HG02970 (cell line): ENCODE measurements at regions not wholly inside any gene's neighbourhood (a gene's known extent, or its start where the extent isn't known, plus 50 kb on each side); places are given as distances from the start of the nearest gene placed in this dataset.
A peak's percentile ranks its signal among the peaks of the same experiment; 100 is the strongest.
"Not testable (repeated sequence)": the region's sequence is repeated elsewhere in the genome, so short reads cannot be mapped to it uniquely, and the experiment has no call there.

Source experiments
- ATAC-seq: cut with Tn5 transposase; IDR thresholded peaks from one replicate; pipeline ENCODE4 v1.9.1; 2021; ENCODE audit warnings: mild to moderate bottlenecking, moderate library complexity, moderate number of reproducible peaks; ENCODE audit not compliant: unreplicated experiment, low FRiP score

GRCh38 chr6:154624727-154625126 lies 108.5 kb upstream of the SCAF8 start:
- ATAC-seq, result not testable (repeated sequence)

GRCh38 chr6:154625721-154626120 lies 107.5 kb upstream of the SCAF8 start:
- ATAC-seq, result no peak

GRCh38 chr6:154629127-154629526 lies 104.1 kb upstream of the SCAF8 start:
- ATAC-seq, result no peak

GRCh38 chr6:154632119-154632518 lies 101.1 kb upstream of the SCAF8 start:
- ATAC-seq, result no peak

- ATAC-seq, result no peak
Observed at GRCh38 chr6:154637392-154637791, 95.8 kb upstream of the SCAF8 start.

GRCh38 chr6:154638369-154638768 lies 94.8 kb upstream of the SCAF8 start:
- ATAC-seq, result no peak

GRCh38 chr6:154639196-154639595 lies 94.0 kb upstream of the SCAF8 start:
- not testable (repeated sequence) for ATAC-seq

GRCh38 chr6:154648188-154648887 lies 84.9 kb upstream of the SCAF8 start:
- no peak for ATAC-seq

GRCh38 chr6:154648888-154649205 lies 84.4 kb upstream of the SCAF8 start:
- no peak for ATAC-seq

GRCh38 chr6:154649721-154650120 lies 83.5 kb upstream of the SCAF8 start:
- no peak for ATAC-seq

- ATAC-seq, result no peak
Observed at GRCh38 chr6:154650351-154650750, 82.9 kb upstream of the SCAF8 start.

GRCh38 chr6:154651656-154652055 lies 81.6 kb upstream of the SCAF8 start:
- ATAC-seq, result no peak

- ATAC-seq, result no peak
Observed at GRCh38 chr6:154653385-154653784, 79.8 kb upstream of the SCAF8 start.

GRCh38 chr6:154653853-154654252 lies 79.4 kb upstream of the SCAF8 start:
- no peak for ATAC-seq

- no peak for ATAC-seq
Observed at GRCh38 chr6:154656660-154657059, 76.6 kb upstream of the SCAF8 start.

GRCh38 chr6:154661768-154662167 lies 71.4 kb upstream of the SCAF8 start:
- no peak for ATAC-seq

GRCh38 chr6:154664287-154664686 lies 68.9 kb upstream of the SCAF8 start:
- ATAC-seq, result no peak

GRCh38 chr6:154668156-154668555 lies 65.1 kb upstream of the SCAF8 start:
- no peak for ATAC-seq

GRCh38 chr6:154672086-154672485 lies 61.1 kb upstream of the SCAF8 start:
- ATAC-seq, result no peak

GRCh38 chr6:154673919-154674318 lies 59.3 kb upstream of the SCAF8 start:
- no peak for ATAC-seq

- peak; percentile 98 for ATAC-seq
Observed at GRCh38 chr6:154675602-154676088, 57.6 kb upstream of the SCAF8 start.

GRCh38 chr6:154682633-154683125 lies 50.5 kb upstream of the SCAF8 start:
- ATAC-seq, result no peak
